Non-pigmented ciliary epithelial cell (primary cell): ENCODE measurements at regions not wholly inside any gene's neighbourhood (a gene's known extent, or its start where the extent isn't known, plus 50 kb on each side); places are given as distances from the start of the nearest gene placed in this dataset.
"Not testable (repeated sequence)": the region's sequence is repeated elsewhere in the genome, so short reads cannot be mapped to it uniquely, and the experiment has no call there.

Experiments
- DNase-seq: peaks from one replicate; pipeline ENCODE4 v3.0.0-alpha.2; 2010; ENCODE audit warnings: low read depth

DNA sequence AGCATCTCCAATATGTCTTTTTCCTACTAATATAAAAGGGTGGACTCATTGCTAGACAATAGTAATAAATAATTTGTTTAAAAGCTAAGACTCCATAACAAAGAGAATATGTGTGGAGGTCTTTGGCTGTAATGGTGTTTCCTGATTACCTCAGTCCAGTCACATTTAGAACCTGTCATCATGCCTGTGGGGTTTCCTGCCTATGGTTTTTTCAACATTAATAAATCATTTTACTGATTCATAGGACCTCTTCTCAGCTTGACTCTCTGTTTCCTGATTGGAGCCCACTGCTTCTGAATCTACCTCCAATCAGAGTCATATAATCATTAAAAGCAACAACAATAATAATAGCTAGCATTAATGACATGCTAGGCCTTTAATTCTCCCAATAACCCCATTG, 52.4 kb upstream of the GNAI1 start:
- no peak for DNase-seq

DNA sequence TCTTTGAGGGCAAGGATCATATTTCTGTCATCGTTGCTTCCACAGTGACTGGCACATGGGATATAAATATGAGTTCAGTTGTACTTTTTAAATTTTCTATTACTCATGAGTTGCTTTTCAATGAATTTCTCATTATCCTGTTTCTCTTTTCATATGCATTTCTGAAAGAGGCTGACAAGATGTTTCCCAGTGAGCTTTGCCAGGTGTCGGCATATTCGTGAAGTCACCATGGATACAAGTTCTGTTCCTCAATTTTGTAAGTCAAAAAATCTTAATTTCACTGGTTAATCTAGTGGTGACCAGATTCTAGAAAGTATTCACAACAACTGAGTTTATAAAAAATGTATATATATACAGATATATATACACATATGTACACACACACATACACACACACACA, 55.7 kb upstream of the GNAI1 start:
- no peak for DNase-seq

DNA sequence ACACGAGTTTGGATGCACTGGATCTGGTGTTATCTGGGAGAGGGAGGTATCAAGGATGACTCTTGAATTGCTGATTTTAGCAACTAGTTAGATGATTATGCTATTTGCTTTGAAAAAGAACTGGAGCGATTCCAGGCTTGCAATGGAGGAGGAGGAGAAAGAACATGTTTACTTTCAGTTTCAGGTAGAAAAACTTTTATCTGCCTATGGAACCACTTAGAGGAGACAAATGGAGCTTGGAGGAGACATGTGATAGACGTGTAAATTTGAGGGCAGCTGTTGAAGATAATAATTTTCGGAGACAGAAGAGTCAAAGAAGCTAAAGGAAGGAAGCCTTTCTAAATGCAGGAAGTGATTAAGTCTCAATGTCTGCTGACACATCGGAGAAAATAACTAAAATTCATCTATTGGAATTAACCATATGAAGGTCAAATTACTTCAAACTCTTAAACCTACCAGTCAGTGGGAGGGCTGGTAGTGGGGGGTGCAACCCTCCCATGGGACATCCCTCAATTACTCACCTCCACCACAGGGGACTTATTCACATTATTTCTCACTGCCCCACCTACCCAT, 56.4 kb upstream of the GNAI1 start:
- DNase-seq = no peak

DNA sequence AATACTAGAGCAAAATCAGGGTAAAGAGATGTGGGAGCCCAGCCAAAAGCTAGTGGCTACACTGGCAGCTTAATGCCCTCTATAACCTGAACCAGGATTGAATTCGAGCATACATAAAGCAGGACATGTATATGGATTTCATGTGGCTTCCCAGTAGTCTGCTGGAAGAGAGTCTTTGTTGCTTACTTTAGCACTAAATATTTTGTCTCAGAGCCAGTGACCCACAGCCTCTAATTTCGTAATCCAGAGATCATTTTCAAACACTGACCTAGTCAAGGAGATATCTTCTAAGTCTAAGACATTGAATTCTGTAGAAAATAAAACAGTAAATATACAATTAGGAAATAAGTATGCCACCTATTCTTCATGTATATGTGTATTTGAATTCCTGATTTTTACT, 64.2 kb upstream of the GNAI1 start:
- no peak for DNase-seq

DNA sequence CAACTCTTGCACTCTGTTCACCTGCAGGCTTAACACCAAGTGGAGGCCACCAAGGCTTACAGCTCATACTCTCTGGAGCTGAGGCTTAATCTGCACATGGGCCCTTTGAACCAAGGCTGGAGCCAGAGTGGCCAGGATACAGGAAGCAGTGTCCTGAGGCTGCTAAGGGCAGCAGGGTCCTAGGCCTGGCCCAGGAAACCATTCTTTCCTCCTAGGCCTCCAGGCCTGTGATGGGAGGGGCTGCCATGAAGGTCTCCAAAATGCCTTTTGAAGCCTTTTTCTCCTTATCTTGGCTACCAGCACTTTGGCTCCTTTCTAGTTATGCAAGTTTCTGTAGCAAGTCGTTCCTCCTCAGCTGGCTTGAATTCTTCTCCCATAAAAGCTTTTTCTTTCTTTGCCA, 68.0 kb upstream of the GNAI1 start:
- DNase-seq = no peak

DNA sequence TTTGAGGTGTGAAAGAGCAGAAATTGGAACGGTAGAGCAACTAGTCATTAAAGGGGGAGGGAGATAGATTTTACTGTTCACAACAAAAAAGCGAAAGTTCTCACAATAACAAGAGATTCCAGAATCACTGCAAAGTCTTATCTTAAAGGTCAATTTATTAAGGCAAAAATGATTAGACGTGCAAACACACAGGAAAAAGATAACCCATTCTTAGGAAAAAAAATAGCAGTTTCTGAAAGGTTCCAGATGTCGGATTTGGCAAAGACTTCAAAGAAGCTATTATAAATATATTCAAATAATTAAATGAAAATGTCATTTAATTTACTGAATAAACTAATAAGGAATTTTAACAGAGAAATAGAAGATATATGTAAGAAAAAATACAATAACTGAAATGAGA, 70.8 kb upstream of the GNAI1 start:
- DNase-seq = no peak

DNA sequence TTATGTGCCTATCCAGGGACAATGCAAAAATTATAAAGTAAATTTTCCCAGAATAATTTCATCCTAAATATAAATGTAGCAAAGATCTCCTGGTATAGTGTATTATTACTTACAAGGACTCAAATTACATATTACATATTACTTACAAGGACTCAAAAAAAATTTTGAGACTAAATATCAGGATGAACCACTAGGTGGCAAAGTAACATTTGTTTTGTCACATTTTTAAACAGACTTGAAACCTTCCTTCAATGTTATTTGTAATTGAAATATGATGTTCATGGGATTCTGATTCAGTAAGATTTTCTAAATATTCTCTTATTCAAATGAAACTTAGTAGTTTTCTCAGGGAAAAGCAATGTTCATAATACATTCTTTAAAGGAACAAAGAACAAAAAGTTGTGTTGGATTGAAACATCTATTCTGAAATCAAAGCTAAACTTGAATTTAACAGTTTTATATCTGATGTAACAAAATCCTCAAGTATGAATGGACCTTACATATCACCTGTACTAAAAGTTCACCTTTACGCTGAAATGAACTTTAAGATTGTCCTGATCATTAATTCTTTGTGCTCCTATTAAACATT, 74.3 kb upstream of the GNAI1 start:
- peak; percentile 36 for DNase-seq

DNA sequence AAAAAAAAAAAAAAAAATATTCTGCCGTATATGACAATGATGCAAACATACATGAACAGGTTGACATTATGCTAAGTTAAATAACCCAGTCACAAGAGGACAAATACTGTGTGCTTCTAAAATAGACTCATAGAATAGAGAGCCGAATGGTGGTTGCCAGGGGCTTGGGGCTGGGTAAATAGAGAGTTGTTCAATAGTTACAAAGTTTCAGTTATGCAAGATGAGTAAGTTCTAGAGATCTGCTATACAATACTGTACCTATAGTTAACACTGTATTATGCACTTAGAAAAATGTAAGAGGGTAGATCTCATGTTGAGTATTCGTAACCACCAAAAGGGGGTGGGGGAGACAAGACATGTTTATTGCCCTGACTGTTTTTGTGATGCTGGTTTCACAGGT, 77.1 kb upstream of the GNAI1 start:
- no peak for DNase-seq

DNA sequence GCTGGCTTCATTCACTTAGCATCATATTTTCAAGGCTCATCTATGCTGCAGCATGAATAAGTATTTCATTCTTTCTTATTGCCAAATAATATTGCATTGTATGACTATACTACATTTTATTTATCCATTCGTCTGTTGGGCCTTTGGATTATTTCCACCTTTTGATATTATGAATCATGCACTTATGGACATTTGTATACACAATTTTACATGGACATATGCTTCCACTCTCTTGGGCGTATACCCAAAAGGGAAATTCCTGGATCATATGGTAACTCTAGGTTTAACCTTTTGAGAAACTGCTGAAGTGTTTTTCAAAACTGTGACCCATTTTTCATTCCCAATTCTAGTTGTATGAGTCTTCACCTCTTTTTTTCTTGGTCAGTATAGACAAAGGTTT, 80.3 kb upstream of the GNAI1 start:
- DNase-seq = no peak

DNA sequence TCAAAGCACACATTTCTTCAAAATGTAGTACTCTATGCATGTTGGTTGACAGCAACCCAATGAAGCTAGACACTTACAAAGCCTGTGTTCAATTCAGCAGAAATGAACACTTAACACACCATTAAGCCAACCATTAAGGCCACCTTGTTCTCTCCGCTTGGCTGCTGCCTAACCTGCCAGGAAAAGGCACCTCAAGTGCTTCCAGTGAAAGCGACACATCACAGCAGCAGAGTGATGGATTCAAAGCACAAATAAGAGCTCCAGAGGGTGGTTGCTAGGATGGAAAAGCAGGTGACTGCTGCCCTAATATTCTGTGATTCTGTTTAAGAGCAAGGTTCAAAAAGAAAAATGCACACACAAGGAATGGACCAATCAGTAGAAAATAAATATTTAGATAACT, 81.5 kb upstream of the GNAI1 start:
- no peak for DNase-seq

DNA sequence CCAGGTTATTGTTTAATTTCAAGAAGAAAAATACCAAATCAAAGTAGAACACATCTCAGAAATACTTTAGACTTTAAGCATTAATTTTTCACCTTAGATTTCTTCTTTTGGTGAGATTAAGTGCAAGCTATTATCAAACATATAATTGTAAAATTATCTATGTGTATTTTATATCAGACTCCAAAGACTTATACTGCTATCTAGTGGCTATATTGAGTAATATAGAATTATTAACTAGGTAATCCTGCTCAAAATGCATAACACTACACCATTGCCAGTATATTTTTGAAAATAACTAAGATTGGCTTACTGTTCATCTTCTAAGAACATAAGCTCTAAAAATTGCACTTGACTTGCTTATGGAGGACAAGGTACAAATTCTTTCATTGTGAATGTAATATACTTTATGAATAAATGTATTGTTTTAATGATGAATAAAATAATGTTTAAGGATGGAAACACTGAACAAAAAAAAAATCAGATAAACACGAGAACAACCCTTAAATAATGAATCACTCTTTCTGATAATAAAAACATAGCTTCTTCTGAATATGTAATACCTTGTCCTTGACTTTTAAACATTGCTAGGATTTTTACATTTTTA, 86.7 kb upstream of the GNAI1 start:
- no peak for DNase-seq

DNA sequence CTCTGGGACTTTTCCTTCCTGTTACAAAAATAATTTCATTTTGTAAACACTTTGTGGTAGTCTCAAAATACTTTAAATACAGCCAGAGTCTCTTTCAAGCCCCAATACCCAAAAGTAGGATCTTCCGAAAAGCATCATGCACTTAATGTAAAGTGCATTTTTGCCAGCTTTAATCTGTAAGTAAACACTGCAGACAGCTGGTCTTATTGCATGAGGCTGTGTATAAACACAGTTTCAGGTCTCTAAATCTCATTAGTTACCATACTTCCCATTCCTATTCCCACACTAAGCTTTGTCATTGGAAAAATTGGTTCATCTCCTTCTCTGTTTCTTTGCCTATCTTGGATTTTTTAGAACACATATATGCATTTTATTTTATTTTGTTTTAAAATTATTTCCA, 87.6 kb upstream of the GNAI1 start:
- no peak for DNase-seq

DNA sequence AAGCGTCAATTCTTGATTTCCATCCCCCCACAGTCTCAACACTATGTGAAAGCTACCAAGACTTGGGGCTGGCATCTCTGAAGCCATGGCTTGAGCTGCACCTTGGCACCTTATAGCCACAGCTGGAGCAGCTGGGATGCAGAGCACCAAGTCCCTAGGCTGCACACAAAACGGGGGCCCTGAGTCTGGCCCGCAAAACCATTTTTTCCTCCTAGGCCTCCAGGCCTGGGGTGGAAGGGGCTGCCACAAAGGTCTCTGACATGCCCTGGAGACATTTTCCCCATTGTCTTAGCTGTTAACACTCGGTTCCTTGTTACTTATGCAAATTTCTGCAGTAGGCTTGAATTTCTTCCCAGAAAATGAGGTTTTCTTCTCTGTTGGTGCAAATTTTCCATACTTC, 89.8 kb upstream of the GNAI1 start:
- DNase-seq = no peak

DNA sequence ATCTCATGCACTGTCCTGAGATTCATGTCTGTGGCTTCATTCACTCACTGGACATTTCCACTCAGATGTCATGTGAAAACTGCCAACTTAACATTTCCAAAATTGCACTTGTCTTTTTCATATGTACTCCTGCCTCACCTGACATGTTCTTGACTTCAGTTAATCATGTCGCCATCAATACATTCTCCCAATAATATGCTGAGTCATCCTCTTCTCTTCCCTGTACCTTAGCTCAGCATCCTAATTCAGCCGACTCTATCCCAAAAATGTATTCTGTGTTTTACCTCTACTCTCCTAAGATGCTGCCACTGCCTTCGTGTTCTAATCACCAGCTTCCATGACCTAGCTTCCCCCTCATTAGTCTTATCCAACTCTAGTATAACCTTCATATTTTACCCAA, 93.9 kb upstream of the GNAI1 start:
- DNase-seq = no peak

DNA sequence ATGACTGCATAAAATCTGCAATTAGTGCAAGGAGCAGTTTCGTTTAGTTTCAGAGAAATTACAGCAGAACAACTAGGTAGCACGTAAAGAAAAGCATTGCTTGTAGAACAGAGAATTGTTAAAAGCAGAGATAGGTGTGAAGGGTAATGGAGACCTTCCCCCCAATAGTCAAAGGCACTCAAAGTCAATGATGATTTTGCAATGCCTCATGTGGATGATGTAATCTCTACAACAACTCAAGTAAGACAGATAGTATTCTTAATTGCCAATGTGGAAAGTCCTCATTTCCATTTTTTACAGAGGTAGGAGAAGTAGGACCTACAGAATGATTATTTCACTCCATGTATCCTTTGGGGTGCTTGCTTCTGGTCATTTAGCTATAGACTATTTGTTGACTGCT, 94.3 kb upstream of the GNAI1 start:
- no peak for DNase-seq

DNA sequence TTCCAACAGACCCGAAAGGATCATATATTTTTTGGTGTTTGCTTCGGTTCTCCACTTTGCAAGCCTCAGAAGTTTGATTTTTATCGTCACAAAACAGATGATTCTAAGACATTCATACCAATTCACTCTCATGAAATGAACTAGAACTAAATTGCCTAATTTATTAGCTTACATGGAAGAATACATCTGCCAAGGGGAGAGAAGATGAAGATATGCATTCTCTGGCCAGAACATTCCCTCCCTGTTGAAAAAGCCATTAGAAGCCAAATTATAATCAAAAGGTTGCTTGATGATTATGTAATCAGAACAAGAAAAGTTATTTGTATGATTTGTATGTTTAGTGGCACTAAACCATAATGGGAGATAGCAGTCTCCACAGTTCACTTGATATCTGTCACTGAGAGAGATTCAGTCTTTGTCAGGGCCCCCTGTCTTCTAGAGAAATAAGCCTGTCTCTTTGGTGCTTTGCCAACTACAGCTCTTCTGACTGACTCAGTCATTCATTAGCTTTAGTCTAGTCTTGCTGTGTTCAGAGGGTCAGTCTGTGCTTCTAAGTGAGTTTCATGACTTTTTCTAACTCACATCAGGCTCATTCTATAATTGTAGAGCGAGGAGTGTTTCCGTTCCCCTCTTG, 95.3 kb upstream of the GNAI1 start:
- no peak for DNase-seq

DNA sequence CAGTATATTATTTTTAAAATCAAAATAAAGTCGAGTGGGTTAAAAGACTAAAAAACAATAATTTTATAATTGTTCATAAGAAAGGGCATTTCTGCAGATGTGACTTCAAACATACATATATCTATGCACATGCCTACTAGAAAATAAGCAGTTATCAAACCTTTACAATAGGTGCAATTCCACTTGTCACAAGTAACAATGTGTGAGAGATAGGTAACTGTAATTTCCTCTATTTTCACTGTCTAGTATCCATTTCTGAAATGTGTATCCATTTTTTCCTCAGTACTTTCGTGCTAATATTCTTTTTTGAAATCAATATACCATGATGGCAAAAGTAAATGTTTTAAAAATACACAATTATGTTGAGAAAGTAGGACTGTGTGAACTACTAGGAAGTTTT, 96.9 kb upstream of the GNAI1 start:
- no peak for DNase-seq

DNA sequence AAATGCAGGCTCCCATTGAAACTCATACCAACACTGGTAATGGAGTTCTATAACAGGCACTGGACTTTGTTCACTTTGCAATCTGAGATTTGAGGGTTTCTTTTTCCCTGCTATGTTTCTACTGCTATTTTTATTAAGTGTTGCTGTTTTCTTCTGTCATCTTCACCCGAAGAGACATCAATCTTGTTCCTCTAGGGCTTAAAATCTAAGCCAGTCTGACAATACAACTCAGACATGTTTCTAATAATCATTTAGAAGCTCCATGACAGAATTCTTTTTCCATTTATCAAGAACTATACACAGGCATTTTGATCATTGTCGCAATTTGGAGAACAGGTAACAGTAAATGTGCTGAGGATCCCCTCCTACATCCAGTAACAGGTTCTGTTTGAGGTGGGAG, 98.5 kb upstream of the GNAI1 start:
- no peak for DNase-seq

DNA sequence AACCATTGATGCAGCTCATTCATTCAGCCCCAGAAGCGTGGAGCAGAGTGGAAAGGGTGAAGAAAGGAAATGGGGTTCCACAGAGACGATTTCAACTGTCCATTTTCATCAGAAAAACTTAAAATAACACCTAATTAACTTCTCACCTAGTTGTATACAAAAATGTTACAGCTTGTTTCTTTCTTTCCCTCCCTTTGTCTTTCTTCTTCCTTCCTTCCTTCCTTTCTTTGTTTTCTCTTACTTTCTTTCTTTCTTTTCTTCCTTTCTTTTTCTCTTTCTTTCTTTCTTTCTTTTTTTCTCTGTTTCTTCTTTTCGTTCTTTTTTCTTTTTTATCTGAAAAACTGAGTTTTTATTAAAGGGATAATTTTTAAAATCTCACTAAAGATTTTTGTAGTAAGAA, 105.9 kb upstream of the GNAI1 start:
- DNase-seq = no peak

DNA sequence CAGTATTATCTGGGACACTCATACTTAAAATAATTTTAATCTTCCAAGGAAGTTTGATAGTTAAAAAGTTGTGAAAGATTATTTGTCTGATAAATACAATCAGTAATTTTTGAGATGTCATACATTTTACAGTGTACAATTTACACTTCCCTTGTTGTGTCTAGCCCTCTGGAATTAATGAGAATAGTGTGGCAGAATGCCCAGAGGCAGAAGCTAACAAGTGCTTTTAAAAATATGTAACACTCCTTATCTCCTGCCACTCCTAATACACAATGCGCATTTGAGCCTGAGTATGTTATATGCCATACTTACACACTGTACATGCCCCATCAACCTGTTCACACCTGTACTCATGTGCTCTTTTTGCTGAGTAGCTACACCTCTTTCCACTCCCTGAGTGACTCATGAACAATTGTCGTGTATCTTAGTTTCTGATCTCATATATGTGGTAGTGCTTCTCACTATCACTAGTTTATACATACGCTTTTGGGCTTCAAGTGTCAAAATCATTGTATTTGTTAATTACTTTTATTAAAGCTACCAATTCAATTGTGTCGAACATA, 106.9 kb upstream of the GNAI1 start:
- DNase-seq = no peak

DNA sequence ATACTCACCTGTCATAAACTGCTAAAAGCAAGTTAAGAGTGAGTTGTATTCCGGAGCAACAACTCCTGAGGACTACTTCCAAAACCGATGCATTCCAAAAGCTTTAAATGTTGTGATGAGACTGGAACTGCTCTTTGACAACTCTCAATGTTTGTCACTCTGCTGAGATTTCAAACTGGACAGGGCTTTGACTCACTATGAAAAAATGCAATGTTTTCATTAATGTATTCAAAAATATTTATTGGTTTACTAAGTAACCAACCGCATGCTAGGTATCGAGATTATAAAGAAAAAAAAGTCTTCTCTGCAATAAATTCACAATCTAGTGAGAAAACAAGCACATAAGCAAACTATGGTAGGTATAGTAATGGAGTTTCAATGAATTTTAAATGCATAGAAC, 107.9 kb upstream of the GNAI1 start:
- no peak for DNase-seq

DNA sequence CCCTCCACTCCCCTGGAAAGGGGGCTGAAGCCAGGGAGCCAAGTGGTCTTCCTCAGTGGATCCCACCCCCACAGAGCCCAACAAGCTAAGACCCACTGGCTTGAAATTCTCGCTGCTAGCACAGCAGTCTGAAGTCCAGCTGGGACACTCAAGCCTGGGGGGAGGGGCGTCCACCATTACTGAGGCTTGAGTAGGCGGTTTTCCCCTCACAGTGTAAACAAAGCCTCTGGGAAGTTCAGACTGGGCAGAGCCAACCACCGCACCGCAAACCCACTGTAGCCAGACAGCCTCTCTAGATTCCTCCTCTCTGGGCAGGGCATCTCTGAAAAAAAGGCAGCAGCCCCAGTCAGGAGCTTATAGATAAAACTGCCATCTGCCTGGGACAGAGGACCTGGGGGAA, 114.4 kb upstream of the GNAI1 start:
- not testable (repeated sequence) for DNase-seq

DNA sequence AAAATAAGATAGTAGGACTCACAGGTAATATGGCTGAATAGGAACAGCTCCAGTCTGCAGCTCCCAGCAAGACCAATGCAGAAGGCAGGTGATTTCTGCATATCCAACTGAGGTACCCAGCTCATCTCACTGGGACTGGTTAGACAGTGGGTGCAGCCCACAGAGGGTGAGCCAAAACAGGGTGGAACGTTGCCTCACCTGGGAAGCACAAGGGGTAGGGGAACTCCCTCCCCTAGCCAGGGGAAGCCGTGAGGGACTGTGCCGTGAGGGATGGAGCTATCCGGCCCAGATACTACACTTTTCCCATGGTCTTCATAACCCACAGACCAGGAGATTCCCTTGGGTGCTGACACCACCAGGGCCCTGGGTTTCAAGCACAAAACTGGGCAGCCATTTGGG, 114.8 kb upstream of the GNAI1 start:
- DNase-seq = not testable (repeated sequence)
